ENCODE measurements at regions not wholly inside any gene's neighbourhood (a gene's known extent, or its start where the extent isn't known, plus 50 kb on each side); places are given as distances from the start of the nearest gene placed in this dataset.

- no peak for DNase-seq (ENCODE audit: insufficient read length, low spot score, missing footprints)
- no peaks in the 10 kb centered on the region for H3K79me2 ChIP-seq (ENCODE audit: insufficient read depth, low read length)
- no peaks in the 10 kb centered on the region for H3K27me3 ChIP-seq (ENCODE audit: insufficient read depth, low read length)
- no peak for TF ChIP-seq CTCF (IDR thresholded peaks at IDR 0.05; ENCODE audit: extremely low read depth, low read depth, low read length)
- no peaks in the 10 kb centered on the region for H3K9me3 ChIP-seq (ENCODE audit: low read depth, low read length)
- no peaks in the 10 kb centered on the region for H4K20me1 ChIP-seq (ENCODE audit: insufficient read depth, low read length)
- H3K27ac ChIP-seq (ENCODE audit: low read depth, low read length): no peak overlapping the region
- H3K4me1 ChIP-seq (ENCODE audit: insufficient read depth, low read length): no peaks in the 10 kb centered on the region
- H2AFZ ChIP-seq (ENCODE audit: low read length): no peak overlapping the region
- no peak overlapping the region for H3K4me2 ChIP-seq (ENCODE audit: insufficient read depth, low read length)
- H3K4me3 ChIP-seq (ENCODE audit: insufficient read depth, low read length): no peak overlapping the region
- H3K36me3 ChIP-seq (ENCODE audit: insufficient read depth, low read length): no peaks in the 10 kb centered on the region
Observed at GRCh38 chr3:62942227-62942626, 67.0 kb upstream of the CADPS start.

GRCh38 chr3:62942764-62943163, 67.5 kb upstream of the CADPS start:
- Histone ChIP-seq H3K4me3 (ENCODE audit: insufficient read depth, low read length) (no peak overlapping the region), H3K36me3 (ENCODE audit: insufficient read depth, low read length) (no peaks in the 10 kb centered on the region), H2AFZ (ENCODE audit: low read length) (no peak overlapping the region), H3K9me3 (ENCODE audit: low read depth, low read length) (no peaks in the 10 kb centered on the region), H3K79me2 (ENCODE audit: insufficient read depth, low read length) (no peaks in the 10 kb centered on the region), H3K27me3 (ENCODE audit: insufficient read depth, low read length) (no peaks in the 10 kb centered on the region), H4K20me1 (ENCODE audit: insufficient read depth, low read length) (no peaks in the 10 kb centered on the region), H3K4me2 (ENCODE audit: insufficient read depth, low read length) (no peak overlapping the region), H3K4me1 (ENCODE audit: insufficient read depth, low read length) (no peaks in the 10 kb centered on the region), H3K27ac (ENCODE audit: low read depth, low read length) (no peak overlapping the region)
- no peak for DNase-seq (ENCODE audit: insufficient read length, low spot score, missing footprints)
- no peak for TF ChIP-seq CTCF (IDR thresholded peaks at IDR 0.05; ENCODE audit: extremely low read depth, low read depth, low read length)

GRCh38 chr3:62948921-62949320, 73.7 kb upstream of the CADPS start:
- no peaks in the 10 kb centered on the region for H3K79me2 ChIP-seq (ENCODE audit: insufficient read depth, low read length)
- H3K27ac ChIP-seq (ENCODE audit: low read depth, low read length): no peak overlapping the region
- H2AFZ ChIP-seq (ENCODE audit: low read length): no peak overlapping the region
- H3K27me3 ChIP-seq (ENCODE audit: insufficient read depth, low read length): no peaks in the 10 kb centered on the region
- no peak for DNase-seq (ENCODE audit: insufficient read length, low spot score, missing footprints)
- H3K36me3 ChIP-seq (ENCODE audit: insufficient read depth, low read length): no peaks in the 10 kb centered on the region
- H3K4me2 ChIP-seq (ENCODE audit: insufficient read depth, low read length): no peak overlapping the region
- H4K20me1 ChIP-seq (ENCODE audit: insufficient read depth, low read length): no peaks in the 10 kb centered on the region
- no peaks in the 10 kb centered on the region for H3K4me1 ChIP-seq (ENCODE audit: insufficient read depth, low read length)
- H3K9me3 ChIP-seq (ENCODE audit: low read depth, low read length): no peaks in the 10 kb centered on the region
- H3K4me3 ChIP-seq (ENCODE audit: insufficient read depth, low read length): no peak overlapping the region
- TF ChIP-seq CTCF (IDR thresholded peaks at IDR 0.05; ENCODE audit: extremely low read depth, low read depth, low read length): no peak

GRCh38 chr3:62950210-62950609, 75.0 kb upstream of the CADPS start:
- H4K20me1 ChIP-seq (ENCODE audit: insufficient read depth, low read length): no peaks in the 10 kb centered on the region
- no peaks in the 10 kb centered on the region for H3K9me3 ChIP-seq (ENCODE audit: low read depth, low read length)
- no peaks in the 10 kb centered on the region for H3K4me1 ChIP-seq (ENCODE audit: insufficient read depth, low read length)
- H3K27ac ChIP-seq (ENCODE audit: low read depth, low read length): no peak overlapping the region
- no peak overlapping the region for H2AFZ ChIP-seq (ENCODE audit: low read length)
- no peak for TF ChIP-seq CTCF (IDR thresholded peaks at IDR 0.05; ENCODE audit: extremely low read depth, low read depth, low read length)
- no peak overlapping the region for H3K4me2 ChIP-seq (ENCODE audit: insufficient read depth, low read length)
- no peaks in the 10 kb centered on the region for H3K79me2 ChIP-seq (ENCODE audit: insufficient read depth, low read length)
- H3K27me3 ChIP-seq (ENCODE audit: insufficient read depth, low read length): no peaks in the 10 kb centered on the region
- H3K4me3 ChIP-seq (ENCODE audit: insufficient read depth, low read length): no peak overlapping the region
- DNase-seq (ENCODE audit: insufficient read length, low spot score, missing footprints): no peak
- H3K36me3 ChIP-seq (ENCODE audit: insufficient read depth, low read length): no peaks in the 10 kb centered on the region
